SHP77 treated with DMSO at 0.1 percent for 48 hours (cell line): ENCODE measurements at regions not wholly inside any gene's neighbourhood (a gene's known extent, or its start where the extent isn't known, plus 50 kb on each side); places are given as distances from the start of the nearest gene placed in this dataset.

Experiments
- DNase-seq: peaks from one replicate; lab custom pipeline; 2025; lab: John Stamatoyannopoulos, UW

DNA sequence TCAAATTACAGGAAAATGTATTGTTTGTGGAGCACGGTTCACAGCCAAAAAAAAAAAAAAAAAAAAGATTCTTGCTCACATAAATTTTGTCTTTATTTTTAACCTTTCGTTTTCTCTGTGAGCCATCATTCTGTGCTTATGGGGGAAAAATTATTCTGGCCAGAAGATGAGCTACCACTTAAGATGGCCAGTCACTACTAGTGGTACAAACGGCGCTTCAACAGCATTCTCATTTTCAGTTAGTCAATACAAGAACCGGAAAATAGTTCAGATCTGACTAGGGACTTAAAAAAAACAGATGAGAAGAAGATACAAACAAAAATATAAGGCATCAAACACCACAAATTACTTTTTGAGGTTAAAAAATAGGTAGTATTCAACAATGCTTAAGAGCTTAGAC lies 158.6 kb upstream of the CNTN5 start:
- DNase-seq: no peak

DNA sequence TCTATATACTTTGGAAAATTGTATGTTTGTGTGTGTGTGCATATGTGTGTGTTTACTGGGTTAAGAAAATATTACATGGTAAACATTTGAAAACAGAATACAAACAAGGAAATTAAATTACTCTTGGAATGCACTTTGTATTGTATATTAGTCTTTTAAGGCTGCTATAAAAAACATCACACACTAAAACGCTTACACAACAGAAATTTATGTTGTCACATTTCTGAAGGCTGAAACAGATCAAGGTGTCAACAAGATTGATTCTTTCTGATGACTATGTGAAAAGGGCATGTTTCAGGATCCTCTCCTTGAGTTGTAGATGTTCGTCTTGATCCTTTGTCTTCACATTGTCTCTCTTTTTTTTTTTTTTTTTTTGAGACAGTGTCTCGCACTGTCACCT lies 149.1 kb upstream of the CNTN5 start:
- no peak for DNase-seq

DNA sequence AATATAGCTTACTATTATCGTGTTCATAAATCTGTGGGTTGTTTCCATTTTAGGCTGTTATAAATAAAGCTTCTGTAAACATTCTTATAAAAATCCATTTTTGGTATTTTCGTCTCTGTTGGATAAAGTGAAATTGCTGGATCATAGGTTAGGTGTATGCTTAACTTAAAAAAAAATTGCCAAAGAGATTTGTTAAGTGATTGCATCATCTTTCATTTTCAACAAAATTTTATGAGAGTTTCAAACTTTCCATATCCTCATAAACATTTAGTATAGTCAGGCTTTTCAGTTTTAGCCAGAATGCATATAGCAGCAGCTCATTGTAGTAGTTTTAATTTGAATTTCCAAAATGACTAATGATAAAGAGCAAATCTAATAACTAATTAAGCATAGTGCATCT lies 146.7 kb upstream of the CNTN5 start:
- DNase-seq: no peak

DNA sequence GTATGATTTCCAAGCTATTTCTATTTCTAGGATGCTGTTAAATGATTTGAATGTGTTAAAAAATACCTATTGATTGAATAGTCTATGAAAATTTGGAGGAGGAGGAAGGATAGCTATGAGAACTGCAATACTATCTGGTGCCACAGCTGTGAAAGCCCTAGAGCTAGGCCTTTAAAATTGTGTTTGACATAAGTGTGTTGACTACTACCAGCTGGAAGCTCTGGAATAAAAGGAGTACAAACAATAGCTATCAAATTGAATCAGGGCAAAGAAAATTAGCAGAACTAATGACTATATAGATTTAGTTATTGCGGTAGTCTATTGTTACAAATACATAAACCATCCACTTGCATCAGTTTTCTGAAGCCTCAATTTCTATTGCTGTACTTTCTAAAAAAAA lies 124.8 kb upstream of the CNTN5 start:
- no peak for DNase-seq

DNA sequence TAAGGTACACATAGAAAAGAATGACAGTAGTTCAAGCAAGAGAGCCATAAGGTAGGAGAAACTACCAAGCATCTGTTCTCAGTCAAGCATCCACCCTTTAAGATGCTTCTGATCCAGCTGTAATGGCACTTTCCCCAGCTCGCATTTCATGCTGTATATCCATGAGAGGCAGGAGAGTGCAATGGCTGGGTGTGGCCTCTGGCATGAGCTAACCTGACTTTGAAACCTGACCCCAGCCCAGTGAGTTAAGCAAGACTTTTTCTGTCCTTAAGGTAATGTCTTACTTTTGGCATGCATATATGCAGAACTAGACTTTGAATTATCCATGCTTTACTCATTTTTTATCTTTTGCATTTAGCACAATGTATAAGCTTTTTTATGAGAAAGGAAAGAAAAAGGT lies 79.8 kb upstream of the CNTN5 start:
- DNase-seq: no peak

DNA sequence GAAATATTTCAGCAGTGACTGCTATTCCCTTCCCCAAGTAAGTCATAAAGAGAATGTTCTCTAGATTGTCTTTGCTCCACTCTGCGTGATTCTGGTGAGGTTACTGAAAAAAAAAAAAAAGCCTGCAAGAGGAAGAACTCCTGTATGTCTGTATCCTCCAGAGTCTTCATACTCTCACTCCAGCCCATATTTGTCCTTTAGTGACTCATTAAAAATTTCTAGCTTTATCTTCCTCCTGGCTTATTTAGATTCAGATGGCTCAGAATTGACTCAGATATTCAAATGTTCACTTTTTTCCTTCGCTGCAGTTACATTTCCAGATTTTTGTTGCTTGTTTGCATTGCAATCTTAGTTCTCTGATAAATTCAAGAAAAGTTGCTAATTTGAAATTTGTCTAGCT lies 76.3 kb upstream of the CNTN5 start:
- no peak for DNase-seq

DNA sequence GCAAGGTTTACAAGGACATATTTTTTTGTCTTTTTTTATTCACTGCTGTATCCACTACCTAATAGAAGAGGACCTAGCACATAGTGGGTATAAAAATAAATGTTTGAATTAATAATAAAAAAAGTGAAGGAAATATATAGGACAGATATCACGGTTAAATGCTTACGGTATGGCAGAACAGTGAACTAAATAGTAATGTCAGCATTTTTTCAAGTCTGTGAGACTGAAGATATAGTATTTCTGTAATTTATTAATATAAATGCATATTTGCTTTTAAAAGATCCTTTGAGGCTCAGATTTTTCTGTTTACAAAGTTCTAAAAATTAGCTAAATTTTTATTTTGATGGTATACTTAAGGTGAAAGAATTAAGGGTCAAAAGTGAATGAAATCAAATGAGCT lies 68.6 kb upstream of the CNTN5 start:
- DNase-seq: no peak

DNA sequence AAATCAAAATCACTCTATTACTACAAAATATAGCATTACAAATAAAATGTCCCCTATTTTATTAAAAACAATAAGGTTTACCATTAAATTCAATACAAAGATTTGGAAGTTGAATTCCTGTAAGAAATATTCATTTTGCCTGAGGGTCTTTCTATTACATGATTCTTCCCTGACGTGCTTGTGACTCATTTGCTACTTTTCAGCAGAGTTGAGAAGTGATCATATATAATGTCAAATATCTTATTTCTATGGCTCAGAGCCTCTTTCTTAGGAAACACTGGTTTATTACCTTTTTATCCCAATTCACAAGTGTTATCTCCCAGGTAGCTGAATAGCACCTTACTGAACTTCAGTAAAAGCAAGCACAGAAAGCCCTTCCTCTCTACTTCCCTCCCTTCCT lies 65.2 kb upstream of the CNTN5 start:
- DNase-seq: no peak

DNA sequence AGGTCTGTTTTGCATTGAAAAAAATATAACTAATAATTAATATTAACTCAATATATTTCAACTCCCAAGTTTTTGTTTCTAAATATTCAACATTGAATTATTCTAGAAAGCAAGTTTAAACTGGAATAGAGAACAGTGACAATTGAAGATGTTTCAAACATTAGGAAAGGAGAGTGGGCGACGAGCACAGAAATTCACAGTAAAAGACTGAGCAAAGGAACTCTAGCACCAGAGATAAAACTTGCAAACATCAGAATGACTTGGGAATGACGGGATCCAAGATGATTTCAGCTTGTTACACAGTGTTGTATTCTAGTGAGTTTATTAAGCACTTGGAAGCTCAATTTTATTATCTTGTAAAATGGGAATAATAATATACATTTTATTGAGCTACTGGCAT lies 56.6 kb upstream of the CNTN5 start:
- no peak for DNase-seq

DNA sequence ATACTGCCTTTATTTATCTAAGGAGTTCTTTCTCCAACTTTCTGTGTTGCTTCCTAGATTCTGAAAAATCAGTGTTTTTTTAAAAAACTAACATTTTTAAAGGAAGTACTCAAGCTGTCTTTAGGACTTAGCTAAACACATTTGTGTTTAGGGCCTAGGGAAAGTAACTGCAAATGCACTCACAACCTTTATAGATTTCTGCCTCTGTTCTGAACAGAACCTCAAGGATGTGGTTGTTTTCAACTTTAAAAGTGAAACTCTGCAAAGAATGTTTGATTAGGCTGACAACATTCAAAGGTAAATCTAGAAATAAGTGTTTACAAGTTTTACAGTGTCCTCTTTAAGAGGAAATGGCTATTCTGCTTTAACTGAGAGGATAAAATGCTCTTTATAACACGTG lies 55.4 kb upstream of the CNTN5 start:
- no peak for DNase-seq

DNA sequence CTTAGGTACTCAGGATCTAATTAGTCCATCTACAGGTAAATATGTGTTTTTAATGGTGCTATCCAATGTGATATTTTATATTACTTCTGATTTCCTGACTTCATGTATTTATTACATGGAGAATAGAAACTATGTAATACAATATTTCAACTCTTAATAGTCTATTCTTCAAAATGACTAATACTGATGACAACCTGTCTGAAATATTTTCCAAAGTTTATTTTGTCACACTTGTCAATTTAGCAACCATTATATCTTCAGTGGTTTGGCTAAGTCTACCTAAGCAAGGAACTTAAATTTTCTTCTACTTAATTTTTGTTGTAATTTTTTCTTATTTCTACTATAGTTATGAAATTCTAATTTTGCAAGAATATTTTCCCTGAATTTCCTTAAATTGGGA lies 55.0 kb upstream of the CNTN5 start:
- no peak for DNase-seq

DNA sequence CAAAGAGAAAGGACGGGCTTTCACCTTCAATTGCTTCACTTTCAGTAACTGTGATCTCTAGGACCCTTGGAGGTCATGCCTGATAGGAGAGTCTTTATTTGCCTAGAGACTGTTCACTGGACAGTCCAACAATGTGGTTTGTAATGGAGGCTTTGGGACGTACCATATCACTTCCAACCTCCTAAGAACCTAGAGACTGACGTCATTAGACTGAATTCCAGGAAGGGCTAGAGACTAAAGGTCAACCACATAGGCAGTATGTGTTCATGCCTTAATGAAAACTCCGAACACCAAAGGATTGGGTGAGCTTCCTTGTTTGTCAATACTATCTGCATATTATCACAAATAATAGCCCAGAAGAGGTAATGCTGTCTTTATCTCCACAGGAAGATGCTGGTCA lies 53.7 kb upstream of the CNTN5 start:
- DNase-seq: no peak
